Skeletal muscle tissue (tissue), 3 donors: ENCODE measurements at regions not wholly inside any gene's neighbourhood (a gene's known extent, or its start where the extent isn't known, plus 50 kb on each side); places are given as distances from the start of the nearest gene placed in this dataset.

Source experiments
- H3K27ac ChIP-seq: one replicate; pipeline ENCODE4 v1.7.0; 2013; ENCODE audit warnings: mild to moderate bottlenecking, low read depth, low read length, inconsistent platforms
- H3K27me3 ChIP-seq, 3 donors: one replicate each; pipeline ENCODE4 v1.7.0; 2013; ENCODE audit warnings: low read length in 3 of 3; ENCODE audit not compliant: control insufficient read depth in 3 of 3, insufficient read depth in 3 of 3
- H3K36me3 ChIP-seq, 3 donors: one replicate each; pipeline ENCODE4 v1.7.0; 2013; ENCODE audit warnings: low read length in 3 of 3; ENCODE audit not compliant: control insufficient read depth in 3 of 3, insufficient read depth in 3 of 3
- H3K4me1 ChIP-seq, 3 donors: one replicate each; pipeline ENCODE4 v1.7.0; 2013; ENCODE audit warnings: low read length in 3 of 3, mild to moderate bottlenecking in 3 of 3; ENCODE audit not compliant: control insufficient read depth in 3 of 3, insufficient read depth in 3 of 3
- H3K4me3 ChIP-seq, 3 donors: one replicate each; pipeline ENCODE4 v1.7.0; 2013; ENCODE audit warnings: low read length in 3 of 3
- H3K9ac ChIP-seq, 3 donors: one replicate each; pipeline ENCODE4 v1.7.0; 2013; ENCODE audit warnings: low read length in 3 of 3, mild to moderate bottlenecking in 3 of 3, moderate library complexity in 2 of 3, low read depth in 1 of 3
- H3K9me3 ChIP-seq, 3 donors: one replicate each; pipeline ENCODE4 v1.7.0; 2013; ENCODE audit warnings: low read length in 3 of 3; ENCODE audit not compliant: control insufficient read depth in 3 of 3
- donor health status: Osteomylitis.

DNA sequence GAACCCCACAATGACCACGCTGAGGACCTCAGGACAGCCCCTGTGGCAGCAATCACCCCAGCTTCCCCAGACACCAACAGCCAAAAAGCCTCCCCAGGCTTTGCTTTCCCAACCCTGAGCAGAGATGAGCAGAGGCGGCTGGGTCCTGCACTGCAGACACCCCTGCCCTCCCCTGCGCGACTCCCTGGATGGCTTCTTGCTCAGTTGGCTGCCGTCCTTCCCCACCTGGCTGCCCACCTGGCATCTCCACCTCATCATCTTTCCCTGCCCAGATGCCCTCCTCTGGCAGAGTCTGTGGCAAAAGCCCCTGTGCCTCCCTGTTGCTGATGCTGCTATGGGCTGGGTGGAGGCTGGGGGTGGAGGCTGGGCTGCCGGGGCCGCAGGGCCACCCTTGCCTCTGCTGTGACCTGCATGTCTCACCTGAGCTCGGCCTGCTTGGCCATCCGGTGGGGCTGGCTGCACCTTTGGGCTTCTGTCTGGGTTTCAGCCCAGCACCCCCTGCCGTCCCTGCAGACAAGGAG, 567.7 kb downstream of the TCERG1L start:
- Histone ChIP-seq H3K9me3 (no peaks in the 10 kb centered on the region), H3K4me1 (no peaks in the 10 kb centered on the region), H3K27ac (no peak overlapping the region), H3K4me3 (no peak overlapping the region), H3K9ac (no peak overlapping the region), H3K27me3 (peaks cover 0 to 20% (median 5%) of the 10 kb centered on the region in 3 donors), H3K36me3 (no peaks in the 10 kb centered on the region)

DNA sequence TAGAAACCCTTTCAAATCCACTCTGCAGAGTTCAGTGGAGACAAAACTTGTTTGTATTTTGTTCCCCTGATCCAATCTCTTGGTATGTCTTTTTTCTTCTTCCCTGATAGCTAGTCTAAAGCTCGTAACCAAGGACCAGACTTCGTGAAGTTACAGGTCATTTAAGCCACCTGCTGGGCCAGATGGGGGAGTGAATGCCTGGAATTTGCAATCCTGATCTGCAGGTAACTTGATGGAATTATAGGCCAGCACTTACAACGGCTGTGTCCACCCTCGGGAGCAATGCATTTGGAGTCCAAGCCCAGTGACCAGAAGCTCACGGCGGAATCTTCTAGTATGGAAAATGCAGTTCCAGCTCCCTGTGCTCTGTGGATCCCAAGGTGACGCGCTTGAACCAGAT, 566.9 kb downstream of the TCERG1L start:
- Histone ChIP-seq H3K27me3 (peaks cover 0 to 22% (median 5%) of the 10 kb centered on the region in 3 donors), H3K4me3 (no peak overlapping the region), H3K27ac (no peak overlapping the region), H3K36me3 (no peaks in the 10 kb centered on the region), H3K9ac (no peak overlapping the region), H3K9me3 (no peaks in the 10 kb centered on the region), H3K4me1 (no peaks in the 10 kb centered on the region)

DNA sequence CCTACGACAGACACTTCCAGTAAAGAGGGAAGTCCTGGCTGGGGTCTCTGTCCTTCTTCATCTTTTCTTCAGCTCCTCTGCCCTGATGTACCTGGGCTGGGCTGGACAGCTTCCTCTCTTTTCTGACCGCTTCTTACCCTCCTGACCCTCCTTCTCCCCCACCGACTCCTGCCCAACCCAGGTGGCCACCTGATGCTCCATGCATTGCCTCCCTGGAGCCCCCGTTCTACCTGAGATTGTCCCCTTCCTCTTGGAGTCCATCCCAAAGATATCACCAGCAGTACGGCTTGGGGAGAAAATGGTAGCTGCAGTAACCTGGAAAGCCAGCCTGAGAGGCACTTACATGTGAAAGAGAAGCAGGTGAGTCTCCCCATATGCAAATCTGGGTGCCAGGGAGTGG, 566.3 kb downstream of the TCERG1L start:
- no peaks in the 10 kb centered on the region for H3K4me1 ChIP-seq
- no peak overlapping the region for H3K27ac ChIP-seq
- no peaks in the 10 kb centered on the region for H3K9me3 ChIP-seq
- no peak overlapping the region for H3K9ac ChIP-seq
- peaks cover 0 to 26% (median 5%) of the 10 kb centered on the region in 3 donors for H3K27me3 ChIP-seq
- no peaks in the 10 kb centered on the region for H3K36me3 ChIP-seq
- H3K4me3 ChIP-seq: no peak overlapping the region

DNA sequence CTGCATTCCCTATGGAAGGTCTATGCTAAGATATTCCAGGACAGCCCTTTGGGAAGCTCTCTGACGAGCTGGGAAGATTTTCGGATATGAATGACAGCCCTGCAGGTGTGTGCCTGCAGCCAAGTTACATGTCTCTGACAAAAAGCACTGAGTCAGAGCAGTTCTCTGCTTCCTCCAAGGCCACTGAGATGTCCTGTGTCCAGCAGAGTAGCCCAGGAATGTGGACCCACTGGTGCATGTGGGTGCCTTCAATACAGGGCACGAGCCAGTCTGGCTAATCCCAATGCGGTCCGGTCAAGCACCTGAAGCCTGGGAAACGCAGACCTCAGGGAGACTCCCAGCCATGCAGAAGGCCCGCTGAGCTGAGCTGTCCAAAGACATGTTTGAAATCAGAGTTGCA, 565.7 kb downstream of the TCERG1L start:
- peaks cover 0 to 27% (median 5%) of the 10 kb centered on the region in 3 donors for H3K27me3 ChIP-seq
- H3K27ac ChIP-seq: no peak overlapping the region
- H3K9ac ChIP-seq: no peak overlapping the region
- H3K36me3 ChIP-seq: no peaks in the 10 kb centered on the region
- no peaks in the 10 kb centered on the region for H3K4me1 ChIP-seq
- H3K9me3 ChIP-seq: no peaks in the 10 kb centered on the region
- no peak overlapping the region for H3K4me3 ChIP-seq

GRCh38 chr10:130746311-130746710, 565.2 kb downstream of the TCERG1L start:
- H3K27me3 ChIP-seq: peaks cover 0 to 32% (median 5%) of the 10 kb centered on the region in 3 donors

GRCh38 chr10:130747356-130747755, 564.2 kb downstream of the TCERG1L start:
- peaks cover 0 to 29% (median 7%) of the 10 kb centered on the region in 3 donors for H3K27me3 ChIP-seq
- no peaks in the 10 kb centered on the region for H3K4me1 ChIP-seq
- no peak overlapping the region for H3K4me3 ChIP-seq
- H3K9me3 ChIP-seq: no peaks in the 10 kb centered on the region
- H3K27ac ChIP-seq: no peak overlapping the region
- H3K9ac ChIP-seq: no peak overlapping the region
- H3K36me3 ChIP-seq: no peaks in the 10 kb centered on the region

More at GRCh38 chr10:130746311-130746710, 565.2 kb downstream of the TCERG1L start:
- Histone ChIP-seq H3K4me3 (no peak overlapping the region), H3K27ac (no peak overlapping the region), H3K9ac (no peak overlapping the region), H3K4me1 (no peaks in the 10 kb centered on the region), H3K36me3 (no peaks in the 10 kb centered on the region), H3K9me3 (no peaks in the 10 kb centered on the region)

GRCh38 chr10:130747946-130748345, 563.6 kb downstream of the TCERG1L start:
- Histone ChIP-seq H3K27ac (no peak overlapping the region), H3K9ac (no peak overlapping the region), H3K27me3 (peaks cover 0 to 29% (median 7%) of the 10 kb centered on the region in 3 donors)

DNA sequence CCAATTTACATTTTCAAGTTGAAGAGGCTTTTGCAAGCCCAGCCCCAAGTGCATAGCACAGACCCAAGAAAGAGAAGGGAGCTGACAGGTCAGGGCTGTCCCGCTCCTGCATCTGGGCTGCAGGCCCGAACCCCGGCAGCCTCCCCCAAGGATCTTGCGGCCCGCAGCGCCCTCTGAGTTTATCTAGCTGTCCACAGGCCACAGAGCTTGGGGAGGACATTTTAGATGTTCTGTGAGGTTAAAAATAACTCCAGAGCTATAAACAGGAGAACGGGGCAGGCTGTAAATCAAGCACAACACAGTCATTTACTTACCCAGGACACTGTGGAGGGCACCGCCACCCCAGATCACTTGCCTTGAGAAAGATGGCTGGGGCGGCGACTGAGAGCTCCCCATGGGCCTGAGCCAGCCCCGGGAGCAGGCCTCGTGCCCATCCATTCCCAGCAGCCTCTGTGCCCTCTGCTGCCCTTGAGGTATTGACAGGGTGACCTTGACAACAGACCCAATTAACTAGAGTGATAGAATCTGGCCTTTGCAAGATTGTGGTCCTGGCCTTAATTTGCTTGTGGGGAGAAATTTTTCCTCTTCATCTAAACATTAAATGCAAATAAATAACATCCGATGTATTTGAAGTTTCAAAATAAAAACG, 563.0 kb downstream of the TCERG1L start:
- no peaks in the 10 kb centered on the region for H3K9me3 ChIP-seq
- H3K27ac ChIP-seq: no peak overlapping the region
- no peaks in the 10 kb centered on the region for H3K4me1 ChIP-seq
- H3K4me3 ChIP-seq: no peak overlapping the region
- H3K27me3 ChIP-seq: peaks cover 0 to 28% (median 7%) of the 10 kb centered on the region in 3 donors
- no peak overlapping the region for H3K9ac ChIP-seq
- no peaks in the 10 kb centered on the region for H3K36me3 ChIP-seq

More at GRCh38 chr10:130747946-130748345, 563.6 kb downstream of the TCERG1L start:
- Histone ChIP-seq H3K4me1 (no peaks in the 10 kb centered on the region), H3K9me3 (no peaks in the 10 kb centered on the region), H3K4me3 (no peak overlapping the region), H3K36me3 (no peaks in the 10 kb centered on the region)

DNA sequence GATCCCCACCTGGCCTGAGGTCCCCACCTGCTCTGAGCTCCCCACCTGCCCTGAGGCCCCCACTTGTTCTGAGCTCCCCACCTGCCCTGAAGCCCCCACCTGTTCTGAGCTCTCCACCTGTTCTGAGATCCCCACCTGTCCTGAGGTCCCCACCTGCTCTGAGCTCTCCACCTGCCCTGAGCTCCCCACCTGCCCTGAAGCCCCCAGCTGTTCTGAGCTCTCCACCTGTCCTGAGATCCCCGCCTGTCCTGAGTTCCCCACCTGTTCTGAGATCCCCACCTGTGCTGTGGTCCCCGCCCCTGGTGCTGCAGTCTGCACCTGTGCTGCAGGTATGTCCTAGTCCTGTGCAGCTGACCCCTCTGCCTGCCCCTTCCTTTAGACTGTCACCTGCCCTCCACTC, 561.6 kb downstream of the TCERG1L start:
- Histone ChIP-seq H3K27ac (no peak overlapping the region), H3K36me3 (no peaks in the 10 kb centered on the region), H3K4me1 (no peaks in the 10 kb centered on the region), H3K4me3 (no peak overlapping the region), H3K9ac (no peak overlapping the region), H3K9me3 (peaks cover 0 to under 1% (median 0%) of the 10 kb centered on the region in 3 donors), H3K27me3 (peaks cover 0 to 21% (median 2%) of the 10 kb centered on the region in 3 donors)

- Histone ChIP-seq H3K36me3 (no peaks in the 10 kb centered on the region), H3K9ac (no peak overlapping the region)
Observed at GRCh38 chr10:130750441-130750840, 561.1 kb downstream of the TCERG1L start.

More at GRCh38 chr10:130750441-130750840, 561.1 kb downstream of the TCERG1L start:
- H3K9me3 ChIP-seq: peaks cover 0 to 4% (median 0%) of the 10 kb centered on the region in 3 donors
- H3K27me3 ChIP-seq: peaks cover 0 to 16% (median 2%) of the 10 kb centered on the region in 3 donors
- no peaks in the 10 kb centered on the region for H3K4me1 ChIP-seq
- no peak overlapping the region for H3K27ac ChIP-seq
- no peak overlapping the region for H3K4me3 ChIP-seq
